WTC11 (cell line): ENCODE measurements at regions not wholly inside any gene's neighbourhood (a gene's known extent, or its start where the extent isn't known, plus 50 kb on each side); places are given as distances from the start of the nearest gene placed in this dataset.

Source experiments
- ATAC-seq: fragments of 200-7000 bp; cut with Tn5 transposase; 2 replicates; pipeline ENCODE4 v1.10.0; 2021; ENCODE audit warnings: mild to moderate bottlenecking, moderate library complexity
- CTCF ChIA-PET: fragments of 300-600 bp; sonication (Branson Sonifier 250); formaldehyde crosslinking; loops from one replicate; lab custom pipeline; 2021; ENCODE audit warnings: antibody characterized with exemption; lab: Charles Lee
- POLR2A ChIA-PET: fragments of 350-600 bp; sonication (Branson Sonifier 250); formaldehyde crosslinking; loops from one replicate; lab custom pipeline; 2021; ENCODE audit warnings: antibody characterized with exemption; lab: Charles Lee
- DNase-seq: peaks from one replicate; pipeline ENCODE4 v3.0.0; 2021; ENCODE audit warnings: low spot score
- H3K27ac Mint-ChIP-seq: 2 replicates; pipeline ENCODE4 v1.8.0; 2021; ENCODE audit warnings: mixed read lengths
- H3K27me3 Mint-ChIP-seq: 2 replicates; pipeline ENCODE4 v1.8.0; 2021; ENCODE audit warnings: low read depth, mild to moderate bottlenecking, moderate library complexity, mixed read lengths
- H3K36me3 Mint-ChIP-seq: 2 replicates; pipeline ENCODE4 v1.8.0; 2021; ENCODE audit warnings: mixed read lengths
- H3K4me1 Mint-ChIP-seq: 2 replicates; pipeline ENCODE4 v1.8.0; 2022; ENCODE audit warnings: mixed read lengths
- H3K4me3 Mint-ChIP-seq: 2 replicates; pipeline ENCODE4 v1.8.0; 2021; ENCODE audit warnings: mild to moderate bottlenecking, moderate library complexity, mixed read lengths
- H3K9me3 Mint-ChIP-seq: 2 replicates; pipeline ENCODE4 v1.8.0; 2021; ENCODE audit warnings: mixed read lengths
- AFF4 ChIP-seq: sonication (generic); formaldehyde crosslinking; IDR thresholded peaks from 2 replicates; pipeline ENCODE4 v1.8.1; 2023; ENCODE audit warnings: mild to moderate bottlenecking, missing genetic modification reagents, borderline replicate concordance
- ATF2 ChIP-seq: sonication (generic); formaldehyde crosslinking; IDR thresholded peaks from 2 replicates; pipeline ENCODE4 v1.8.1; 2022; ENCODE audit warnings: low read depth, missing genetic modification reagents, borderline replicate concordance
- ATF3 ChIP-seq: sonication (generic); formaldehyde crosslinking; conservative IDR thresholded peaks from 2 replicates; pipeline ENCODE4 v1.8.1; 2022; ENCODE audit warnings: mild to moderate bottlenecking, missing genetic modification reagents
- ERG ChIP-seq: fragments of 250-450 bp; sonication (Bioruptor Pico); IDR thresholded peaks from 2 replicates; pipeline ENCODE4 v1.8.0; 2021; ENCODE audit warnings: mild to moderate bottlenecking
- GABPB1 ChIP-seq: sonication (generic); formaldehyde crosslinking; IDR thresholded peaks from 2 replicates; pipeline ENCODE4 v1.8.1; 2023; ENCODE audit warnings: mild to moderate bottlenecking, missing genetic modification reagents
- MXD4 ChIP-seq: fragments of 250-450 bp; sonication (Bioruptor Pico); IDR thresholded peaks from 2 replicates; pipeline ENCODE4 v1.8.0; 2021; ENCODE audit warnings: mild to moderate bottlenecking, moderate library complexity, borderline replicate concordance
- NR3C1 ChIP-seq: sonication (generic); formaldehyde crosslinking; conservative IDR thresholded peaks from 2 replicates; pipeline ENCODE4 v1.8.1; 2023; ENCODE audit warnings: low read depth, mild to moderate bottlenecking, missing genetic modification reagents
- OVOL2 ChIP-seq: fragments of 250-450 bp; sonication (Bioruptor Pico); IDR thresholded peaks from 2 replicates; pipeline ENCODE4 v1.9.0; 2021; ENCODE audit warnings: mild to moderate bottlenecking, borderline replicate concordance
- RORB ChIP-seq: fragments of 250-450 bp; sonication (Bioruptor Pico); IDR thresholded peaks from 2 replicates; pipeline ENCODE4 v1.9.0; 2021; ENCODE audit warnings: mild to moderate bottlenecking
- SMAD4 ChIP-seq: sonication (generic); formaldehyde crosslinking; IDR thresholded peaks from 2 replicates; pipeline ENCODE4 v1.8.0; 2022; ENCODE audit warnings: mild to moderate bottlenecking, missing genetic modification reagents
- TEAD1 ChIP-seq: sonication (generic); formaldehyde crosslinking; IDR thresholded peaks from 2 replicates; pipeline ENCODE4 v1.8.0; 2022; ENCODE audit warnings: mild to moderate bottlenecking, missing genetic modification reagents
- TP53 ChIP-seq: sonication (generic); formaldehyde crosslinking; IDR thresholded peaks from 2 replicates; pipeline ENCODE4 v1.8.1; 2023; ENCODE audit warnings: mild to moderate bottlenecking, missing genetic modification reagents
- ZNF219 ChIP-seq: sonication (generic); formaldehyde crosslinking; IDR thresholded peaks from 2 replicates; pipeline ENCODE4 v1.8.0; 2023; ENCODE audit warnings: missing genetic modification reagents, mild to moderate bottlenecking, borderline replicate concordance
- ZNF232 ChIP-seq: sonication (generic); formaldehyde crosslinking; IDR thresholded peaks from 2 replicates; pipeline ENCODE4 v1.8.0; 2022; ENCODE audit warnings: mild to moderate bottlenecking, missing genetic modification reagents
- ZNF263 ChIP-seq: sonication (generic); formaldehyde crosslinking; IDR thresholded peaks from 2 replicates; pipeline ENCODE4 v1.8.1; 2022; ENCODE audit warnings: low read depth, mild to moderate bottlenecking, moderate library complexity, missing genetic modification reagents
- ZNF317 ChIP-seq: sonication (generic); formaldehyde crosslinking; IDR thresholded peaks from 2 replicates; pipeline ENCODE4 v1.8.1; 2023; ENCODE audit warnings: low read depth, mild to moderate bottlenecking, moderate library complexity, missing genetic modification reagents, borderline replicate concordance
- ZNF416 ChIP-seq: fragments of 250-450 bp; sonication (Bioruptor Pico); IDR thresholded peaks from 2 replicates; pipeline ENCODE4 v1.9.0; 2021; ENCODE audit warnings: mild to moderate bottlenecking, inconsistent platforms
- ZNF532 ChIP-seq: fragments of 250-450 bp; sonication (Bioruptor Pico); IDR thresholded peaks from 2 replicates; pipeline ENCODE4 v1.9.0; 2021; ENCODE audit warnings: mild to moderate bottlenecking, borderline replicate concordance

- no peak for TF ChIP-seq ATF2
- no peak for TF ChIP-seq ZNF416
Observed at GRCh38 chr2:12592296-12592695, 124.4 kb upstream of the TRIB2 start (continued).

- Mint-ChIP-seq H3K4me3 (no peak overlapping the region), H3K27me3 (no peaks in the 10 kb centered on the region), H3K4me1 (peaks cover 6% of the 10 kb centered on the region), H3K36me3 (no peaks in the 10 kb centered on the region), H3K27ac (no peak overlapping the region), H3K9me3 (no peaks in the 10 kb centered on the region; the same call in 1 of the 2 replicates)
- CTCF ChIA-PET = no interaction called here
- POLR2A ChIA-PET = no interaction called here
- DNase-seq (no peak), ATAC-seq (no peak)
- TF ChIP-seq ZNF219 (CRISPR knock-in tag) (no peak), ATF3 (no peak), AFF4 (CRISPR knock-in tag) (no peak), TP53 (CRISPR knock-in tag) (no peak), SMAD4 (CRISPR knock-in tag) (no peak), MXD4 (CRISPR knock-in tag) (no peak), GABPB1 (CRISPR knock-in tag) (no peak), ATF2 (no peak), NR3C1 (no peak), ZNF263 (CRISPR knock-in tag) (no peak), ERG (no peak), ZNF416 (no peak), ZNF232 (CRISPR knock-in tag) (no peak), OVOL2 (CRISPR knock-in tag) (no peak), RORB (CRISPR knock-in tag) (no peak), TEAD1 (CRISPR knock-in tag) (no peak), ZNF532 (CRISPR knock-in tag) (no peak), ZNF317 (CRISPR knock-in tag) (no peak)
Observed at GRCh38 chr2:12594590-12594989, 122.1 kb upstream of the TRIB2 start.
